GOT3 (cell line): ENCODE measurements at regions not wholly inside any gene's neighbourhood (a gene's known extent, or its start where the extent isn't known, plus 50 kb on each side); places are given as distances from the start of the nearest gene placed in this dataset.

Experiments used
- DNase-seq: peaks from one replicate; lab custom pipeline; 2025; ENCODE audit warnings: mixed read lengths; lab: John Stamatoyannopoulos, UW

- DNase-seq = no peak
Measured at GRCh38 chr2:161028581-161028980, 131.6 kb upstream of the TANK start.

GRCh38 chr2:161029321-161029720 is 130.9 kb upstream of the TANK start:
- no peak for DNase-seq

DNA sequence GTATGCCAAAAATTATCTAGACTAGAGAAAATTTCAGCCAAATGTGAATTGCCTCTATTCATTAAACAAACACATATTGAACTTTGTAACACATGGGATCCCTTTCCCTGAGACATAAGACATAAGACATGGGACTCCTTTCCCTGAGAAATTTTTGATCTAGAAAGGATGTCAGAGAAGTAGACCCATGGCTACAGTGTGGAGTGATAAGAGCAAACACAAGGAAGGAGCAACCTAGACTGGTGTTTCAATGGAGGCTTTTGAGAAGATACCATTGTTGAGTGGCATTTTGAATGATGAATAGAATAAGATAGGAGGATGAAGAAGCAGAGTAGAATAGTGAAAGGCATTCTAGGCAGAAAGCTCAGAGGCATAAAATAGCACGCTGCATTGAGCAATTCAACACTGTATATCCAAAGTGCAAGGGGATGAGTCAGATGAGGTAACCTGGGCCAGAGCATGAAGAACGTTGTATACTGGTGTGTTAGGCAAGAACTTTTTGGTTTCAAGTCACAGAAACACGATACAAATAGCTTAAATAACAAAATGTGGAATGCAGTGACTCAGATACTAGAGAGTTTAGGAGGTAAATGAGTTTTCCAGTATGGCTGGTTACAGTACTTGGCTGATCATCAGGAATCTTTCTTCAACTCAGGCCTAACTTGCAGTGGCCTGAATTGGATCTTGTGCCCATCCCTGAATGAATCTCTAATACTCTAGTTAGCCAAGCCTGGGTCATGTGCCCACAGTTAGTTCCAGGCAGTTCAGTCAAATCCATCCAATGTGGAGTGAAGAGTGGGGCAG is 129.8 kb upstream of the TANK start:
- no peak for DNase-seq

- no peak for DNase-seq
Measured at GRCh38 chr2:161031511-161031910, 128.7 kb upstream of the TANK start.

- DNase-seq = no peak
Measured at GRCh38 chr2:161032635-161033034, 127.6 kb upstream of the TANK start.

- no peak for DNase-seq
Measured at GRCh38 chr2:161033059-161033660, 127.1 kb upstream of the TANK start.

DNA sequence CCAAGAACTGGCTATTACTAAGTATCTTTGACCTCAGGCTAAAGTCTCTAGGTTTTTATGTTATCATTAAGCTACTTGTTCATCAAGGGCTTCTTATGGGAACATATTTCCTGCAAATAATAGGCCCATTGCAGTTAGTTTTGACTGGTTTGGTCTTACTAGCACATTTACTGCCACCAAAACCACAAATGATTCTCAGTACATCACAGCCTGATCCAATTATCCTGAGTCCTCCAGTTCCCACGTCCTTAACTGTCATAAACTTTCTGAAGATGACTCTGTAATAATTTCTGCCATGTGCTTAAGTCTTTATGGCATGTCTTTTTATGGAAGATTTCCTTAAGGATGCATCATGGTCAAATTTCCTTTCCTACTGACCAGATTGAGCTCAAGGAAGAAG is 123.3 kb upstream of the TANK start:
- no peak for DNase-seq

GRCh38 chr2:161039071-161039470 is 121.2 kb upstream of the TANK start:
- no peak for DNase-seq

DNA sequence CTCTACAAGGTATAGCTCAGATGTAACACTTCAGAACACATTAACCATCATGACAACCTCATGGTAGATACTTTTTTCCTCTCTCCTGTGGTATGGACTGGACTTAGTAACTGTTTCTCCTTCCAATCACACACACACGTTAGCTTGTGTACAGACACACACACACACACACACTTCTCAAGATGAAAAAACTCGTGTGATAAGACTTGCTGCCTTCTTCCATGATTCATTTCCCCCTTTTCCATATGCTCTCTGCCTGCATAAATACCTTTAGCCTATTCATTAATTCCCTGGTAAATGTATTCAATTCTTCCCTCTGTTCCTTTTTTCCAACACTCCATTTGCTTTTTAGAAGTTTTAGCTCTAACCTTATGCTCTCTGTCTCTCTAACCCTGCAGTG is 118.9 kb upstream of the TANK start:
- DNase-seq = no peak

- DNase-seq = no peak
Measured at GRCh38 chr2:161042990-161043625, 117.1 kb upstream of the TANK start.

GRCh38 chr2:161044095-161044865 is 115.9 kb upstream of the TANK start:
- no peak for DNase-seq

- DNase-seq = no peak
Measured at GRCh38 chr2:161044921-161045320, 115.3 kb upstream of the TANK start.

DNA sequence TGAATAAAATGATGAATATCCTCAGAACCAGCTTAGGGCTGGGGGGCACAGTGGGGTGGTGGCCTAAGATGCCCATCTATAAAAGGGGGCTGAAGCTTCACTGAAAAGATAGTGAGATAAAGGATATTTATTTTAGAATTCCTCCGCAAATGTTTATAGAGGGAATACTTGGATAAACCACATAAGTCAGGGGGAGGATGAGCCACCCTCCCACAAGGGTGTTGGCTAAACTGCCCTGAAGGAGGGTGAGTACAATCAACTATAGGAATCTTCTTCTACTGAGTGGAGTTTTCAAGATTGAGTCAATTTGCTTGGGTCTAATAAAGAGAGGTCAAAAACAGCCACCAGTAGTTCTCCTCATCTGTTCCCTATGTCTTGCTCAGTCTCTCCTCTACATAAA is 114.5 kb upstream of the TANK start:
- no peak for DNase-seq

DNA sequence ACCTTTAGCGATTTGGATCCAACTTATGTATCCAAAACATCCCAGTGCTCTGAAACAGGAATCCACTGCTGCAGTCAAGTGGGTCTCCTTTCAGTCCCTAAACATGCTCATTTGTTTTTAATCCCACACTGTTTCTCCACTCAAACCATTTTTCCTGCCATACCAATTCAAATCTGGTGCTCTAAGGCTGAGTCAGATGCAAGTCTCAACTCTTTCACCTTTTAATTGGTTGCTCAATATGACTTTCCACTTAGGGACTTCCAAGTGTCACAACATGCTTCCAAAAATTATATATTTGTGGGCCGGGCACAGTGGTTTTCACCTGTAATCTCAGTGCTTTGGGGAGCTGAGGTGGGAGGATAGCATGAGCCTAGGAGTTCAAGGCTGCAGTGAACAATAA is 113.4 kb upstream of the TANK start:
- no peak for DNase-seq

GRCh38 chr2:161048317-161048716 is 111.9 kb upstream of the TANK start:
- no peak for DNase-seq

DNA sequence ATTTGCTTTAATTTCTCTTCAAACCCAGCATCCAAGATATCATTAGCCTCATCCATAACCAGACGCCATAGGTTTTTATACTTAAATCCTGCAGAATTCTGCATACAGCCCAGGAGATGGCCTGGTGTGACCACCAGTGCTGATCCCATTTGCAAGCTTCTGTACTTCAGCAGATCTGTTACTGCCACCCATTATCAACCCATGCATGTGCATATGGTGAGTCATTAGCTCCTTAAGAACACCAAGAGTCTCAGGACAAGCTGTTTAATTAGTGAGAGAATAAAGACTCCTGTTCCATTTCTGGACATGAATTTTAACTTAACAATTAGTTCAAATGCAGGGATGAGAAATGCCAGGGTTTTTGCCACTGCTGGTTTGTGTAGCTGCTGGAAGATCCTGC is 110.7 kb upstream of the TANK start:
- no peak for DNase-seq

DNA sequence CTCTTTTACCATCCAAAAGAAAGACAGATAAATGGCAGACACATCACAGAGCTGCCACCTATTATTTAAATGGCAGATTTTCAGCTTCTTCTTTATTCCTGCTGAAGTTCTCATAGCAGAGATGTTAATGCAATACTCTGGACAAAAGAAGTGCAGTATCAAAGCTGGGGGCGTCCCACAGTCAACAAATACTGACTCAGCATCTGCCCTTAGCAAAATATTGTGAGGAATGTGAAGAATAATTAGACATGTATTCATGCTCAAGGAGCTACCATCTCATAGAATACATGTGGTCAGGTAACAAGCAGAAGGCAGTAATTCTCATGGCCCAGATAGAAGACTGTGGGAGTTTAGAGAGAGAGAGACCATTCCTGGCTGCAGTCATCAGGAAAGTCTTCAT is 108.0 kb upstream of the TANK start:
- no peak for DNase-seq

DNA sequence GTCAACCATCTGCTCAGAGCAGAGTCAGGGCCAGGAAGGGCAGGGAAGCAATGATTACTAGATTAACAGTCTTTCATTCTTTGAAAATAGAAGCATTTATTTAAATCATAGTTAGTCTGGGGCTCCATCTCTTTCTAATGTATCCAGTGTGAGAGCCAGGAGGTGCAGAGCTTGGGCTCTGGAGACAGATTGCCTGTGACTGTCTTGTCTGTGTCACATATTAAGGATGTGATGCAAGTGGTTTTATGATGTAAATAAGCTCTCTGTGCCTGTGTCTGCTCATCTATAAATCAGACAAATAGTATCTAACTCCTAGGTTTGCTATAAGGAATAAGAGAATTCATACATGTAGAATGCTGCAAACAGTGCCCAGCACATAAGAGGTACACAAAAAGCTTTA is 104.9 kb upstream of the TANK start:
- DNase-seq = no peak

- DNase-seq = no peak
Measured at GRCh38 chr2:161059388-161059787, 100.8 kb upstream of the TANK start.

DNA sequence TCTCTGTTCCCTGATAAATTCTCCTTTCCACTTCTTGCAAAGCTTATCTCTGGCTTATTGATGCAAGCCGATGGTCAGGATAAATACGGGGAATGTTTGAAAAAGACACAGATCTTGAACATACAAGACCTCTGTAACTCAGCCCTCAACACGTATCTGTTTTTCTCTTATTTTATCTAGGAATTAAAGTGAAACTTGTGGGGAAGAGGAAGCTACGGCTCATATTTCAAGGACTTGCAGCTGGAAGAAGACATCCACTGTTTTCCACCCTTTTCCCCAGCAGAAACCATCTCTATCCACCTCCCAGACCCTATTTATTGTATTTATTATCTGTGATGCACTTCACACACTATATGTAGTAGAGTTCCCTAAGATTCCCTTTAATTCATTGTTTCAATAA is 98.4 kb upstream of the TANK start:
- no peak for DNase-seq

DNA sequence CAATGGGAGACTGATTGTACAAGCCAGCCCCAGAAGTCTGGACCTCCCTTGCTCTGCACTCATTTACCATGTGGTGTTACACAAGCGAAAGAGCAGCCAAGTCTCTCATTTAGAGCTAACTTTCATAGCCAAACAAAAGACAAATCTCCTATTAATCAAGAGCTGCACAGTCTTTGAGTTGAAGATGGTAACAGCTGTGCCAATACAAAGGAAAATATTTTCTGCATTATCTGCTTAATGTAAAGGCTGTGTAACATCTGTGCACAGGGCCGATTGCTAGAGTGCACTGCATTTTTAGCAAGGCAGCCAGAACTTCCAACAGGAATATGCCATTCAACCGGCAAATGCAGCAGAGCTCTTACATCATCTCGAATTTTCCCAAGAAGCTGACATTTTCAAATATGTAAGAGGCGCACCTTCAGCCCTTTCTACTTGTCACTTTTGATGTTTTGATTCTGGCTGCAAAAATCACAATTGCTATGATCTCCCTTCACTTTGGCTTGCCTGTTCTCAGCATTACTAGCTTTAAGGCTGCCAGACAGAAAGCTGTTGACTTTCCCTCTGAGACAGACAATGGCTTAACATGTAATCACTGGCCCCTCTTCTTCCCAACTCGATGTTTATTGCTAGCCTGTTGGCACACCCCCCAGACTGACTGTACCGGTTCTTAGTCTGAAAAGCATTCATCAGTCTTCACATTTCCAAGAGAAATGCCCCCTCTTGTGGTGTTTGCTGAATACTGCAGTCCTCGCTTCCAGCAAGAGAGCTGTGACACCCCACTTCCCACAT is 96.9 kb upstream of the TANK start:
- peak; percentile 37 for DNase-seq

DNA sequence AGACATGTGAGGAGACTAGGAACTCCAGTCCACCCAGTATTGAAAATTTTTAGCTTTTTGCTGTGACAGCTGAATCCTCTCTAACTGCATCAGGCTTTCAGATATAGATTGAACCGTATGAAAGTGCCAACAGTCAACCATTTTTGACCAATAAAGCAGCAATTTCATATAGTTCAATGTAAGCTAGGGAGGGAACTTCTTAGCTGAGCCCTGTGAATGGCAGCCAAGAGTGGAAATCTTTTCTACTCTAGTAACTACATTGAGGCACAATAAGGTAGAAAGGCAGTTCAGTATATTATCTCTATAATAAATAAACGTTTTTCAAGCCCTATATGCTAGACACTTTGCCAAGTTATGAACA is 96.3 kb upstream of the TANK start:
- DNase-seq = no peak
